IMR-90 (cell line): ENCODE measurements at regions not wholly inside any gene's neighbourhood (a gene's known extent, or its start where the extent isn't known, plus 50 kb on each side); places are given as distances from the start of the nearest gene placed in this dataset.

ENCODE experiments used
- ATAC-seq: fragments of 200-7000 bp; cut with Tn5 transposase; 2 replicates; pipeline ENCODE4 v1.9.1; 2020; ENCODE audit warnings: low read depth, mild to moderate bottlenecking, moderate library complexity
- BruUV-seq: library from RNA; stranded (reverse); fragments of 400-500 nt; replicated peaks from 2 replicates; lab custom pipeline; 2021; lab: Mats Ljungman, UMichigan
- CTCF ChIA-PET: fragments of 300-600 bp; formaldehyde crosslinking; extraction: SDS; loops from one replicate; lab custom pipeline; 2021; ENCODE audit warnings: antibody characterized with exemption; lab: Yijun Ruan, JAX
- POLR2A ChIA-PET: fragments of 300-600 bp; sonication (Branson Sonifier 250); formaldehyde crosslinking; loops from one replicate; lab custom pipeline; 2022; ENCODE audit warnings: antibody characterized with exemption; ENCODE audit not compliant: unreplicated experiment; lab: Charles Lee
- DNase-seq: peaks from one replicate; pipeline ENCODE4 v3.0.0; 2013
- H2AFZ ChIP-seq: replicated peaks from 2 replicates; pipeline ENCODE3; 2013; ENCODE audit warnings: low read length, mild to moderate bottlenecking; ENCODE audit not compliant: poor library complexity
- H2AK5ac ChIP-seq: 2 replicates; pipeline ENCODE4 v1.6.1; 2013; ENCODE audit warnings: low read depth, low read length, inconsistent platforms
- H2AK9ac ChIP-seq: replicated peaks from 2 replicates; pipeline ENCODE3; 2013; ENCODE audit warnings: mild to moderate bottlenecking, low read depth, low read length, moderate library complexity; ENCODE audit not compliant: poor library complexity
- H2BK120ac ChIP-seq: 2 replicates; pipeline ENCODE4 v1.6.1; 2013; ENCODE audit warnings: low read depth, low read length, inconsistent platforms
- H2BK15ac ChIP-seq: 3 replicates; pipeline ENCODE4 v1.6.1; 2013; ENCODE audit warnings: low read depth, low read length, inconsistent platforms
- H2BK20ac ChIP-seq: 2 replicates; pipeline ENCODE4 v1.6.1; 2013; ENCODE audit warnings: low read depth, mild to moderate bottlenecking, inconsistent platforms, low read length, moderate library complexity
- H2BK5ac ChIP-seq: 2 replicates; pipeline ENCODE4 v1.6.1; 2013; ENCODE audit warnings: mild to moderate bottlenecking, low read depth, low read length, inconsistent platforms; ENCODE audit not compliant: poor library complexity, severe bottlenecking
- H3K14ac ChIP-seq: replicated peaks from 2 replicates; pipeline ENCODE4 v1.6.1; 2013; ENCODE audit warnings: low read depth, low read length, inconsistent platforms
- H3K18ac ChIP-seq: 2 replicates; pipeline ENCODE4 v1.6.1; 2013; ENCODE audit warnings: low read depth, low read length, control low read depth
- H3K23ac ChIP-seq: 2 replicates; pipeline ENCODE4 v1.6.1; 2013; ENCODE audit warnings: low read depth, low read length, inconsistent platforms
- H3K27ac ChIP-seq: 2 replicates; pipeline ENCODE4 v1.5.1; 2013; ENCODE audit warnings: mild to moderate bottlenecking, control low read depth, low read length; ENCODE audit not compliant: insufficient read depth
- H3K27me3 ChIP-seq: 2 replicates; pipeline ENCODE4 v1.6.1; 2013; ENCODE audit warnings: low read length; ENCODE audit not compliant: control insufficient read depth, insufficient read depth
- H3K36me3 ChIP-seq: 2 replicates; pipeline ENCODE4 v1.6.1; 2013; ENCODE audit warnings: low read length, mixed read lengths; ENCODE audit not compliant: control insufficient read depth, insufficient read depth
- H3K4ac ChIP-seq: 2 replicates; pipeline ENCODE4 v1.6.1; 2013; ENCODE audit warnings: low read depth, low read length, inconsistent platforms
- H3K4me1 ChIP-seq: 2 replicates; pipeline ENCODE4 v1.6.1; 2013; ENCODE audit warnings: low read length, mixed read lengths; ENCODE audit not compliant: control insufficient read depth, insufficient read depth
- H3K4me2 ChIP-seq: 2 replicates; pipeline ENCODE4 v1.6.1; 2013; ENCODE audit warnings: low read depth, mild to moderate bottlenecking, control low read depth, low read length, moderate library complexity
- H3K4me3 ChIP-seq: 2 replicates; pipeline ENCODE4 v1.5.1; 2013; ENCODE audit warnings: low read depth, mild to moderate bottlenecking, control low read depth, low read length, moderate library complexity; ENCODE audit not compliant: insufficient read depth
- H3K56ac ChIP-seq: 2 replicates; pipeline ENCODE4 v1.6.1; 2013; ENCODE audit warnings: low read length, inconsistent platforms; ENCODE audit not compliant: insufficient read depth; ENCODE audit errors: extremely low read depth
- H3K79me1 ChIP-seq, 2 experiments: 2 replicates each; pipeline ENCODE4 v1.6.1; 2013; ENCODE audit warnings: low read length in 2 of 2, inconsistent platforms in 1 of 2, low read depth in 1 of 2
- H3K9ac ChIP-seq: 2 replicates; pipeline ENCODE4 v1.6.1; 2013; ENCODE audit warnings: low read depth, low read length, control low read depth
- H3K9me1 ChIP-seq: 2 replicates; pipeline ENCODE4 v1.6.1; 2013; ENCODE audit warnings: low read length, inconsistent platforms; ENCODE audit not compliant: insufficient read depth
- H3K9me3 ChIP-seq: 2 replicates; pipeline ENCODE4 v1.6.1; 2013; ENCODE audit warnings: low read length; ENCODE audit not compliant: control insufficient read depth, insufficient read depth
- H4K20me1 ChIP-seq: 2 replicates; pipeline ENCODE4 v1.6.1; 2013; ENCODE audit warnings: low read length, inconsistent platforms; ENCODE audit not compliant: insufficient read depth
- H4K5ac ChIP-seq: 2 replicates; pipeline ENCODE4 v1.6.1; 2013; ENCODE audit warnings: mild to moderate bottlenecking, low read depth, low read length, control low read depth
- H4K8ac ChIP-seq, 2 experiments: 2 replicates each; pipeline ENCODE4 v1.6.1; 2013; ENCODE audit warnings: low read depth in 2 of 2, low read length in 2 of 2, control low read depth in 1 of 2, inconsistent platforms in 1 of 2
- H4K91ac ChIP-seq: 2 replicates; pipeline ENCODE4 v1.6.1; 2013; ENCODE audit warnings: low read depth, low read length, inconsistent platforms; ENCODE audit not compliant: insufficient read depth
- CEBPB ChIP-seq: IDR thresholded peaks from 2 replicates; pipeline ENCODE4 v1.6.1; 2012; ENCODE audit warnings: low read depth, low read length, improper control_type of control experiment
- CHD1 ChIP-seq: IDR thresholded peaks from 2 replicates; pipeline ENCODE4 v1.6.1; 2012; ENCODE audit warnings: low read depth, low read length, improper control_type of control experiment
- RFX5 ChIP-seq: IDR thresholded peaks from 2 replicates; pipeline ENCODE4 v1.8.0; 2012; ENCODE audit warnings: low read depth, mild to moderate bottlenecking, low read length, moderate library complexity
- SMC3 ChIP-seq: fragments of 150-350 bp; IDR thresholded peaks from 2 replicates; pipeline ENCODE4 v1.6.1; 2016; ENCODE audit warnings: low read depth, mild to moderate bottlenecking, antibody characterized with exemption, low read length, moderate library complexity
- WGBS, 2 experiments: methylation state at CpG; one replicate each; pipeline versions ENCODE4 v1.1.5 to v1.1.7; 2013; ENCODE audit warnings: missing lambda C conversion rate in 2 of 2; ENCODE audit not compliant: insufficient read length in 1 of 2; ENCODE audit errors: extremely low coverage in 2 of 2; 5-methylcytosine and 5-hydroxymethylcytosine counted together
- dilution Hi-C: fragments of 300-500 bp; cut with HindIII; formaldehyde crosslinking; loops from one replicate; pipeline ENCODE4 v1.14.3; 2018; ENCODE audit warnings: low sequenced_read_pairs; ENCODE audit not compliant: unreplicated experiment
- in situ Hi-C: fragments of 300-500 bp; cut with MboI; formaldehyde crosslinking; loops from 3 replicates; pipeline ENCODE4 v1.14.3; 2019; ENCODE audit warnings: low sequenced_read_pairs, inconsistent platforms, mixed read lengths
- intact Hi-C: fragments of 100-400 bp; cut with micrococcal nuclease; formaldehyde crosslinking; loops from 2 replicates; pipeline ENCODE4 v1.10.0; 2022

DNA sequence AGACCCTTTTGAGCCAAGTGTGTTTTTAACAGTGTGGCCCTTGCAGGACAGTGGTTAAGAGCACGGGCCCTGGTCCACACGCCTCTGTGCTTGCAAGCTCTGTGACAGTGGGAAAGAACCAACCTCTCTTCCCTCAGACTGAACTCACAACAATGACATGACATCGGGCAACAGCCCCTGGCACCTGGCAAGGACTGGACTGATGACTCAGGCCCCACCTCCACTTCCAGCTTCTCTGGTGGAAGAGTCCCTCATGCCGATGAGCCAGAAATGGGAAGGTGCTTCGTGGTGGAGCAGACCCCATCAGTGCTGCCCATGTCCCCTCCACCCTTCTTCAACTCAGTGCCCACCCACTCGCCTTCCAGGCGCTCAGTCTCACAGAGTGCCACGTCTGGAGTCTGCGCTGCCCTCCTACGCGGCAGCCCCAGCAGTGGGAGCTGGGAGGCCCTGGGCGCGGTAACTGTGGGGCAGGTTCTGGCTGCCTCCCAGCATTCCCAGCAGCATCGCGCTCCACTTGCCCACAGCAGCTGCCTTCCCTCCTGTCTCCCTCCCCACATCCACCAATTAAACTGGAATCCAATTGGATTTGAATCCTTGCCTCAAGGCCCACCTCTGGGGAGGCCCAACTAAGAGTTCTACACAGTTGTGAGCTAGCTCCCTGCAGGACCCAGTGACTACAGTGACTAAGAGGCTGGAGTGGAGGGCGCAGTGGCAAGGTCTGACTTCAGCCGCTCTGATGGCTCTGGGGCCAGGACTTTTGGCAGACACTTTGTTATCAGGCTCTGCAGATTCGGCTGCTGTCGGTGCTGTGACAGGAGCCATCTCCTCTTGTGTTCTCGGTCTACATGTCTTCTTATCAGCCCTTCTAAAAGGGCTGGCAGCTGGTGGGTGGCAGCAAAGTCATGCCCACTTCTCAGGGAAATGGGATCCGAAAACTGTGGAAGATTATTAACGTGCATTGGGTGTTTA lies 156.8 kb upstream of the MLN start (continued):
- TF ChIP-seq RFX5 = no peak

DNA sequence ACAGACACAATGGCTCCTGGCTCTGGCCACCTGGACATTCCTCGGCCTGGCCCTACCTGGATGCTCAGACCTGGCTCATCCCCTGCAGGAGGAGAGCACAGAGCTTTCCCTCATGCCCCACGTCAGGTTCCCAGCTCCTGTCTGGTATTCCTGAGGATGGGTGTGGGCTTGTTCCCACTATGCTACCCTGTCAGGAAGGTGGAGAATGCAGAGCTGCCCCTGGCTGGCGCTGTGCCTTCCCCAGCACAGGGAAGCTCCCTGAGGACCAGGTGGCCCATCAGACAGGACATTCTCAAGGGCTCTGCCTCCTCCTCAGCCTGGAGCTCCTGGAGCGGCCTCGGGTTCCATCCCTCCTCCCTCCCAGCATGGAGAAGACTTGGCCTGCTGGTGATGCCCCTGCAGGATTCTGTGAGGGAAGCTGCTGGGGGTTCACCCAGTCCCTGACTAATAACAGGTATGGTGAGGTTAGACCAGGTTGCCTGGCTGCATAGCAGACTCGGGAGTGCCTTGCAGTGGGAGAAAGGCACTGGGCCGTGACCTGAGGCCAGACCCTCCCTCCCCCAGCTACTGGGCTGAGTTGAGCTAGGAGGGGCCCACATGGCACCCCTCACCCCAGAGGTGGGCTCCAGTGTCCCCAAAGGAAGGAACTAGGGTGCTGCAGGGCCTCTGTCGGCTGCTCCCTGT lies 156.0 kb upstream of the MLN start:
- dilution Hi-C loops (no loop called here), intact Hi-C loops (no loop called here), in situ Hi-C loops (no loop called here)
- WGBS, 2 experiments = no CpG with 5 or more reads among the region's 8 CpGs
- ChIA-PET CTCF (no interaction called here), POLR2A (no interaction called here)
- Histone ChIP-seq H4K8ac (no peak overlapping the region), H3K4me1 (no peaks in the 10 kb centered on the region), H3K4me2 (no peak overlapping the region), H3K4ac (no peak overlapping the region), H4K5ac (no peak overlapping the region), H2BK5ac (no peak overlapping the region), H3K56ac (no peak overlapping the region), H3K27ac (no peak overlapping the region), H2AFZ (no peak overlapping the region), H3K79me1 (no peaks in the 10 kb centered on the region), H4K91ac (no peak overlapping the region), H2BK120ac (no peak overlapping the region), H3K23ac (no peak overlapping the region), H3K27me3 (peaks cover 44% of the 10 kb centered on the region), H2BK15ac (no peak overlapping the region), H3K36me3 (no peaks in the 10 kb centered on the region), H2BK20ac (no peak overlapping the region), H3K9me1 (no peaks in the 10 kb centered on the region), H4K20me1 (no peaks in the 10 kb centered on the region; the same call in 1 of the 2 replicates), H3K14ac (no peak overlapping the region), H2AK9ac (no peak overlapping the region), H3K4me3 (no peak overlapping the region), H3K18ac (no peak overlapping the region), H3K9ac (no peak overlapping the region), H3K9me3 (no peaks in the 10 kb centered on the region), H2AK5ac (no peak overlapping the region)
- no TSS peak for BruUV-seq
- no peak for DNase-seq
- TF ChIP-seq SMC3 (no peak), CHD1 (no peak), CEBPB (no peak)
- ATAC-seq = no peak
